H1 (cell line): ENCODE measurements at regions not wholly inside any gene's neighbourhood (a gene's known extent, or its start where the extent isn't known, plus 50 kb on each side); places are given as distances from the start of the nearest gene placed in this dataset.

Experiments used
- CTCF ChIA-PET: fragments of 300-600 bp; sonication (Branson Sonifier 250); formaldehyde crosslinking; loops from one replicate; lab custom pipeline; 2021; ENCODE audit not compliant: partially characterized antibody; lab: Charles Lee
- POLR2A ChIA-PET: fragments of 300-600 bp; sonication (Branson Sonifier 250); formaldehyde crosslinking; loops from one replicate; lab custom pipeline; 2021; ENCODE audit warnings: inconsistent platforms; ENCODE audit not compliant: partially characterized antibody; lab: Charles Lee
- DNase-seq, 2 experiments: peaks; one replicate each; pipeline versions ENCODE4 v3.0.0 to v3.0.0-alpha.2; 2010 to 2022; ENCODE audit warnings: low spot score in 2 of 2, low read depth in 1 of 2, mixed read lengths in 1 of 2
- FAIRE-seq: peaks from 2 replicates; lab custom pipeline; 2011; peaks lifted over from hg19 to GRCh38; lab: Jason Lieb, UNC
- H2AFZ ChIP-seq: 2 replicates; pipeline ENCODE4 v1.8.1; 2012; ENCODE audit warnings: low read length, inconsistent platforms
- H2AK5ac ChIP-seq: 2 replicates; pipeline ENCODE4 v1.6.1; 2013; ENCODE audit warnings: low read depth, low read length
- H2BK120ac ChIP-seq: replicated peaks from 2 replicates; pipeline ENCODE3; 2013; ENCODE audit warnings: low read depth, low read length, inconsistent platforms
- H2BK12ac ChIP-seq: 2 replicates; pipeline ENCODE4 v1.6.1; 2013; ENCODE audit warnings: low read depth, low read length
- H2BK15ac ChIP-seq: 2 replicates; pipeline ENCODE4 v1.6.1; 2013; ENCODE audit warnings: low read length
- H2BK20ac ChIP-seq: 2 replicates; pipeline ENCODE4 v1.6.1; 2013; ENCODE audit warnings: low read length
- H2BK5ac ChIP-seq: 2 replicates; pipeline ENCODE4 v1.6.1; 2013; ENCODE audit warnings: low read depth, low read length
- H3K14ac ChIP-seq: 2 replicates; pipeline ENCODE4 v1.6.1; 2013; ENCODE audit warnings: inconsistent platforms; ENCODE audit not compliant: insufficient read length
- H3K18ac ChIP-seq: 2 replicates; pipeline ENCODE4 v1.6.1; 2013; ENCODE audit warnings: low read length; ENCODE audit errors: extremely low read depth
- H3K23ac ChIP-seq: 2 replicates; pipeline ENCODE4 v1.6.1; 2013; ENCODE audit warnings: inconsistent platforms; ENCODE audit not compliant: insufficient read length
- H3K23me2 ChIP-seq: 2 replicates; pipeline ENCODE4 v1.6.1; 2013; ENCODE audit warnings: low read depth, low read length
- H3K27ac ChIP-seq: 2 replicates; pipeline ENCODE4 v1.6.1; 2011; ENCODE audit warnings: low read depth, low read length, inconsistent platforms
- H3K27me3 ChIP-seq, 4 experiments: replicated peaks in 1 of 4; 1 replicate in 1 of 4; 2 replicates in 3 of 4; pipeline versions ENCODE4 v1.6.1 to v1.8.1; 2011 to 2013; ENCODE audit warnings: low read length in 3 of 4, mild to moderate bottlenecking in 3 of 4, inconsistent platforms in 2 of 4, mixed read lengths in 2 of 4, moderate library complexity in 1 of 4; ENCODE audit not compliant: control insufficient read depth in 3 of 4, insufficient read depth in 3 of 4; ENCODE audit errors: extremely low read depth in 1 of 4
- H3K36me3 ChIP-seq, 4 experiments: 2 replicates each; pipeline versions ENCODE4 v1.6.1 to v1.8.1; 2011 to 2013; ENCODE audit warnings: mild to moderate bottlenecking in 4 of 4, low read length in 3 of 4, moderate library complexity in 2 of 4, control low read depth in 1 of 4, inconsistent platforms in 1 of 4; ENCODE audit not compliant: insufficient read depth in 4 of 4, control insufficient read depth in 2 of 4
- H3K4ac ChIP-seq: replicated peaks from 2 replicates; pipeline ENCODE3; 2013; ENCODE audit warnings: low read length, low read depth, mixed read lengths, inconsistent platforms; ENCODE audit not compliant: insufficient read length
- H3K4me1 ChIP-seq, 4 experiments: replicated peaks in 1 of 4; 1 replicate in 1 of 4; 2 replicates in 3 of 4; pipeline versions ENCODE4 v1.6.1 to v1.8.1; 2011 to 2013; ENCODE audit warnings: low read length in 3 of 4, inconsistent platforms in 2 of 4, mixed read lengths in 1 of 4; ENCODE audit not compliant: insufficient read depth in 4 of 4, control insufficient read depth in 3 of 4
- H3K4me2 ChIP-seq, 2 experiments: 2 replicates each; pipeline versions ENCODE4 v1.6.1 to v1.8.1; 2011 to 2013; ENCODE audit warnings: low read depth in 2 of 2, low read length in 2 of 2, control low read depth in 1 of 2, inconsistent platforms in 1 of 2, mild to moderate bottlenecking in 1 of 2; ENCODE audit not compliant: insufficient read depth in 1 of 2
- H3K4me3 ChIP-seq, 4 experiments: fragments of 200-600, 300-600 bp in 1 of 4; sonication (generic), shearing (Covaris generic), sonication (Bioruptor Twin) in 1 of 4; 2 replicates each; pipeline versions ENCODE4 v1.5.1 to v1.8.1; 2011 to 2016; ENCODE audit warnings: low read length in 4 of 4, low read depth in 3 of 4, control low read depth in 2 of 4, inconsistent platforms in 2 of 4, mild to moderate bottlenecking in 2 of 4, mixed read lengths in 1 of 4, moderate library complexity in 1 of 4; ENCODE audit not compliant: insufficient read depth in 2 of 4; ENCODE audit errors: extremely low read depth in 1 of 4
- H3K56ac ChIP-seq: replicated peaks from 2 replicates; pipeline ENCODE3; 2013; ENCODE audit warnings: low read depth, mild to moderate bottlenecking, mixed read lengths, low read length, inconsistent platforms; ENCODE audit not compliant: insufficient read length
- H3K79me1 ChIP-seq: 2 replicates; pipeline ENCODE4 v1.6.1; 2013; ENCODE audit warnings: low read depth, low read length, control low read depth
- H3K79me2 ChIP-seq, 2 experiments: 2 replicates each; pipeline versions ENCODE4 v1.6.1 to v1.8.1; 2012 to 2013; ENCODE audit warnings: low read length in 2 of 2, mild to moderate bottlenecking in 2 of 2, inconsistent platforms in 1 of 2; ENCODE audit not compliant: insufficient read depth in 2 of 2, control insufficient read depth in 1 of 2
- H3K9ac ChIP-seq, 4 experiments: replicated peaks in 1 of 4; 1 replicate in 1 of 4; 2 replicates in 3 of 4; pipeline versions ENCODE4 v1.6.1 to v1.8.1; 2011 to 2013; ENCODE audit warnings: low read depth in 3 of 4, low read length in 3 of 4, control low read depth in 2 of 4, mild to moderate bottlenecking in 2 of 4, moderate library complexity in 2 of 4, inconsistent platforms in 1 of 4; ENCODE audit errors: extremely low read depth in 1 of 4
- H3K9me3 ChIP-seq, 2 experiments: 2 replicates each; pipeline versions ENCODE4 v1.6.1 to v1.8.1; 2012 to 2013; ENCODE audit warnings: mild to moderate bottlenecking in 2 of 2, moderate library complexity in 2 of 2, control low read depth in 1 of 2, inconsistent platforms in 1 of 2, low read depth in 1 of 2, low read length in 1 of 2, mixed read lengths in 1 of 2; ENCODE audit not compliant: insufficient read depth in 2 of 2
- H4K20me1 ChIP-seq, 2 experiments: replicated peaks in 1 of 2; 2 replicates each; pipeline versions ENCODE3 to v1.8.1; 2011 to 2013; ENCODE audit warnings: inconsistent platforms in 2 of 2, low read length in 2 of 2, mild to moderate bottlenecking in 1 of 2; ENCODE audit not compliant: insufficient read depth in 2 of 2, control insufficient read depth in 1 of 2
- H4K5ac ChIP-seq: 2 replicates; pipeline ENCODE4 v1.6.1; 2013; ENCODE audit warnings: low read length, low read depth, mixed read lengths, inconsistent platforms; ENCODE audit not compliant: insufficient read length
- H4K8ac ChIP-seq: 2 replicates; pipeline ENCODE4 v1.8.0; 2013; ENCODE audit warnings: mild to moderate bottlenecking, moderate library complexity, low read length, inconsistent platforms; ENCODE audit not compliant: insufficient read depth; ENCODE audit errors: extremely low read depth
- H4K91ac ChIP-seq: replicated peaks from 2 replicates; pipeline ENCODE3; 2013; ENCODE audit warnings: low read length, mixed read lengths, inconsistent platforms; ENCODE audit not compliant: insufficient read length
- CHD1 ChIP-seq: IDR thresholded peaks from 2 replicates; pipeline ENCODE4 v1.6.1; 2012; ENCODE audit warnings: low read depth, low read length, improper control_type of control experiment
- CTCF ChIP-seq, 3 experiments: IDR thresholded peaks; 1 replicate in 2 of 3; 2 replicates in 1 of 3; pipeline versions ENCODE4 v1.5.1 to v1.6.1; 2011; ENCODE audit warnings: low read length in 3 of 3, mild to moderate bottlenecking in 3 of 3, inconsistent platforms in 2 of 3, low read depth in 1 of 3, moderate library complexity in 1 of 3; ENCODE audit not compliant: insufficient read depth in 1 of 3; ENCODE audit errors: control extremely low read depth in 1 of 3
- EZH2 ChIP-seq: fragments of 200-600 bp; sonication (generic); IDR thresholded peaks from 2 replicates; pipeline ENCODE4 v1.7.1; 2012; ENCODE audit warnings: low read depth, mild to moderate bottlenecking, moderate library complexity, low read length, inconsistent platforms; ENCODE audit not compliant: severe bottlenecking
- FOSL1 ChIP-seq: IDR thresholded peaks from 2 replicates; pipeline ENCODE4 v1.6.1; 2011; ENCODE audit warnings: mild to moderate bottlenecking, low read depth, low read length, moderate library complexity; ENCODE audit not compliant: insufficient read depth
- JUND ChIP-seq: IDR thresholded peaks from 2 replicates; pipeline ENCODE4 v1.6.1; 2011; ENCODE audit warnings: mild to moderate bottlenecking, improper control_type of control experiment, low read length
- POU5F1 ChIP-seq: IDR thresholded peaks from 2 replicates; pipeline ENCODE4 v1.6.1; 2011; ENCODE audit warnings: low read depth, mild to moderate bottlenecking, low read length, moderate library complexity
- SP1 ChIP-seq: IDR thresholded peaks from 2 replicates; pipeline ENCODE4 v1.6.1; 2011; ENCODE audit warnings: low read depth, low read length
- SP2 ChIP-seq: IDR thresholded peaks from 2 replicates; pipeline ENCODE4 v1.6.1; 2012; ENCODE audit warnings: mild to moderate bottlenecking, low read length, inconsistent platforms
- SUZ12 ChIP-seq: fragments of 200-600 bp; sonication (generic); IDR thresholded peaks from 2 replicates; pipeline ENCODE4 v1.6.1; 2012; ENCODE audit warnings: mild to moderate bottlenecking, inconsistent platforms, low read length, moderate library complexity, mixed read lengths
- TAF7 ChIP-seq: optimal IDR thresholded peaks from 2 replicates; pipeline ENCODE3; 2011; ENCODE audit warnings: low read depth, mild to moderate bottlenecking, inconsistent platforms, low read length, moderate library complexity, borderline replicate concordance
- TEAD4 ChIP-seq: IDR thresholded peaks from 2 replicates; pipeline ENCODE4 v1.6.1; 2012; ENCODE audit warnings: low read depth, low read length, inconsistent platforms, mixed read lengths
- YY1 ChIP-seq: IDR thresholded peaks from 2 replicates; pipeline ENCODE4 v1.6.1; 2011; ENCODE audit warnings: low read depth, mild to moderate bottlenecking, low read length
- ZNF274 ChIP-seq: IDR thresholded peaks from 2 replicates; pipeline ENCODE4 v1.7.0; 2012; ENCODE audit warnings: low read length, borderline replicate concordance; ENCODE audit errors: extremely low read depth
- WGBS, 2 experiments: shearing (Covaris generic) in 1 of 2; methylation state at CpG; one replicate each; pipeline versions ENCODE4 v1.1.6 to v1.1.7; 2013 to 2015; ENCODE audit warnings: low lambda C conversion rate in 2 of 2, mixed read lengths in 2 of 2, inconsistent platforms in 1 of 2, low coverage in 1 of 2, missing lambda C conversion rate in 1 of 2; ENCODE audit not compliant: insufficient replicate concordance in 2 of 2, insufficient coverage in 1 of 2, insufficient read length in 1 of 2; ENCODE audit errors: extremely low coverage in 1 of 2, missing lambda C conversion rate in 1 of 2; 5-methylcytosine and 5-hydroxymethylcytosine counted together

DNA sequence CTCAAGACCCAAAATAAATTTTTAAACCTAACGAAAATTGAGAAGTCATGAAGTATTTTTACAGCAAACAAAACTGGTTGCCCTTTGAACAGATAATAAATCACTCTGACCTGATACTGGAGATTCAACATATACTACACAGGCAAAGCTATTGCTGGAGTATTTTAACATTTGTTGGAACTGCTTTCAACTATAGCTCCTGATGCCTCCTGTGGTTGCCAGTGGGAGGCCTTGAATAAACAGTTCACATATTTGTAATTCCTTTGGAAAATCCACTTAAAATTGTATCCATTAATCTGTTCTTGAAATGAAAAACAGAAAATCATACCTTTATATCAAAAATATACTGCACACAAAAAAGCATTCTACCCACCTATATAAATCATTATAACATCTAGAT lies 605.1 kb downstream of the KCTD8 start:
- Histone ChIP-seq H2BK12ac (no peak overlapping the region), H3K36me3 (peaks cover 0 to 6% (median 0%) of the 10 kb centered on the region in 4 experiments; a peak in 1 of 8 replicates), H2BK15ac (no peak overlapping the region), H3K4me2 (0 out of 4 replicates have a peak overlapping the region, but pooled peaks of 1 of the 2 experiments have one; percentile 17), H3K14ac (no peak overlapping the region), H3K79me1 (no peaks in the 10 kb centered on the region), H3K27ac (no peak overlapping the region), H2BK5ac (no peak overlapping the region), H4K8ac (no peak overlapping the region), H3K23ac (no peak overlapping the region), H2BK120ac (no peak overlapping the region), H4K5ac (no peak overlapping the region), H2AFZ (no peak overlapping the region), H4K20me1 (no peaks in the 10 kb centered on the region), H3K9me3 (peaks cover 4 to 10% of the 10 kb centered on the region in 2 experiments), H3K4ac (no peak overlapping the region), H2AK5ac (no peak overlapping the region), H3K4me3 (no peak overlapping the region), H3K4me1 (no peaks in the 10 kb centered on the region; a peak in 1 of 7 replicates), H3K27me3 (no peaks in the 10 kb centered on the region), H4K91ac (no peak overlapping the region), H3K79me2 (no peaks in the 10 kb centered on the region), H3K56ac (no peak overlapping the region), H3K9ac (no peak overlapping the region), H2BK20ac (no peak overlapping the region), H3K18ac (no peak overlapping the region), H3K23me2 (no peaks in the 10 kb centered on the region)
- ChIA-PET POLR2A (no interaction called here), CTCF (no interaction called here)
- 65% methylated on average over 1 of the region's 1 CpG; no CpG with 5 or more reads in 1 of the 2 experiments for WGBS, 2 experiments
- DNase-seq (no peak), FAIRE-seq (no peak)
- no peak for TF ChIP-seq TEAD4
- TF ChIP-seq FOSL1, result no peak
- TF ChIP-seq SUZ12, result no peak
- no peak for TF ChIP-seq TAF7
- no peak for TF ChIP-seq YY1
- no peak for TF ChIP-seq CHD1
- no peak for TF ChIP-seq CTCF (IDR thresholded peaks at IDR 0.05; ENCODE audit: control extremely low read depth in 1 of 3, insufficient read depth in 1 of 3, low read depth in 1 of 3, low read length in 3 of 3)
- no peak for TF ChIP-seq SP1
- TF ChIP-seq EZH2, result no peak
- no peak for TF ChIP-seq POU5F1
- no peak for TF ChIP-seq JUND
- TF ChIP-seq SP2, result no peak
- TF ChIP-seq ZNF274, result no peak
